GM12864 (cell line): ENCODE measurements at regions not wholly inside any gene's neighbourhood (a gene's known extent, or its start where the extent isn't known, plus 50 kb on each side); places are given as distances from the start of the nearest gene placed in this dataset.

Experiments used
- DNase-seq: peaks from one replicate; pipeline ENCODE4 v3.0.0-alpha.2; 2011; ENCODE audit warnings: low read depth
- H3K4me3 ChIP-seq: 2 replicates; pipeline ENCODE4 v1.5.1; 2011; ENCODE audit warnings: mild to moderate bottlenecking, low read depth, low read length, control low read depth
- TF ChIP-seq, protein P1 (sequence below): IDR thresholded peaks from 2 replicates; pipeline ENCODE4 v1.5.1; 2011; ENCODE audit warnings: low read depth, mild to moderate bottlenecking, moderate library complexity, low read length, control low read depth, inconsistent platforms; ENCODE audit errors: missing control alignments

GRCh38 chr6:14354919-14355572 is 237.5 kb downstream of the CD83 start:
- TF ChIP-seq, protein P1, sequence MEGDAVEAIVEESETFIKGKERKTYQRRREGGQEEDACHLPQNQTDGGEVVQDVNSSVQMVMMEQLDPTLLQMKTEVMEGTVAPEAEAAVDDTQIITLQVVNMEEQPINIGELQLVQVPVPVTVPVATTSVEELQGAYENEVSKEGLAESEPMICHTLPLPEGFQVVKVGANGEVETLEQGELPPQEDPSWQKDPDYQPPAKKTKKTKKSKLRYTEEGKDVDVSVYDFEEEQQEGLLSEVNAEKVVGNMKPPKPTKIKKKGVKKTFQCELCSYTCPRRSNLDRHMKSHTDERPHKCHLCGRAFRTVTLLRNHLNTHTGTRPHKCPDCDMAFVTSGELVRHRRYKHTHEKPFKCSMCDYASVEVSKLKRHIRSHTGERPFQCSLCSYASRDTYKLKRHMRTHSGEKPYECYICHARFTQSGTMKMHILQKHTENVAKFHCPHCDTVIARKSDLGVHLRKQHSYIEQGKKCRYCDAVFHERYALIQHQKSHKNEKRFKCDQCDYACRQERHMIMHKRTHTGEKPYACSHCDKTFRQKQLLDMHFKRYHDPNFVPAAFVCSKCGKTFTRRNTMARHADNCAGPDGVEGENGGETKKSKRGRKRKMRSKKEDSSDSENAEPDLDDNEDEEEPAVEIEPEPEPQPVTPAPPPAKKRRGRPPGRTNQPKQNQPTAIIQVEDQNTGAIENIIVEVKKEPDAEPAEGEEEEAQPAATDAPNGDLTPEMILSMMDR: no peak
- no peak overlapping the region for H3K4me3 ChIP-seq
- DNase-seq: no peak

DNA sequence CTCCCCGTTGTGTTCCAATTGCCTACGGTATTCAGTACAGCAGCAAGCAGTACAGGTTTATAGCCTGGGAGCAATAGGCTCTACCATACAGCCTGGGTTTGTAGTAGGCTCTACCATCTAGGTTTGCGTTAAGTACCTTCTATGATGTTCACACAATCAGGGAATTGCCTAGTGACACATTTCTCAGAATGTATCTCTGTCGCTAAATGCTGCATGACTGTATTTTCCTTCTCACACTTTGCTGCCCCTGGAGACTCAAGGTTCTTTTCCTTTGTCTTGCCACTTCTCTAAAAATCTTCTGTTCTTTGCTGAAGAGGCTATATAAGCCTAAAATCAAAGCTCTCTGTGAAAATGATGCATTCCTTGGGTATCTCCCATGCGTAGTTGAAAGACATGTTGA is 241.9 kb downstream of the CD83 start:
- DNase-seq: no peak
- H3K4me3 ChIP-seq: no peak overlapping the region
- TF ChIP-seq, protein P1: no peak

DNA sequence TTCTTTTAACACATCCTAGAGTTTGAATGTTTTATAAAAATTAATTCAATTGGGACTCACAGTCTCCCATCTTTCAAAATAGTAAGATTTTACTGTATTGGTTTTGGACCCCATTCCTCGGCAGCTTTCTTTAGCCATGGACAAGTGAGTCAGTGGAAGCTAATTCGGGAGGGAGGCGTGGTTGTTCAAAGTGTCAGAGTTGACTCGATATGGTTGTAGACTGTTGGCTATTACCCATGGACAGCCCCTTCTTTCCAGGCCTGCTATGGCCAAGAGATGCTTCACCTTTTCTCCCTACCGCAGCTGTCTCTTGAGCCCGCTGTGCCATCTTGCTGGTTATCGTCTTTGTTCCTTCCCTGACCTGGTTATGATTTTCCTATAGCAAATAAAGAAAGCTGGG is 243.0 kb downstream of the CD83 start:
- DNase-seq: no peak

DNA sequence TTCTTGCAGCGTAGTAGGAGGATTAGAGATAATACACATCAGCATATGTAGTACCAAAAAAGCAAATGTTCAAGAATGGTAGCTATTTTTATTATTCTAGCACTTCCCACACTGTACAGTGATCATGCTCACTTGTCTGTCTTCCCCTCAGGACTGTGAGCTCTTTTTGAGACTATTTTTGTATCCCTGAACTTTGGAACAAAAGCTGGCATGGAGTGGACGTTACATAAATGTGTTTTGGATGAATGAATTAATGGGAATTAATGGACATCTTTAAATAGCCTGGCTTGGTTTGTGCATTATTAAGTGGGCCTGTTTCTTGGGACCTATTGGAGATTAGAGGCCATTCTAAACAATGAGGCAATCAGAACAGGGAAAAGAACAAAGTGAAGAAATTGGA is 243.7 kb downstream of the CD83 start:
- TF ChIP-seq, protein P1: no peak
- H3K4me3 ChIP-seq: no peak overlapping the region
- no peak for DNase-seq

More for the DNA sequence above, 243.0 kb downstream of the CD83 start:
- H3K4me3 ChIP-seq: no peak overlapping the region
- TF ChIP-seq, protein P1: no peak

DNA sequence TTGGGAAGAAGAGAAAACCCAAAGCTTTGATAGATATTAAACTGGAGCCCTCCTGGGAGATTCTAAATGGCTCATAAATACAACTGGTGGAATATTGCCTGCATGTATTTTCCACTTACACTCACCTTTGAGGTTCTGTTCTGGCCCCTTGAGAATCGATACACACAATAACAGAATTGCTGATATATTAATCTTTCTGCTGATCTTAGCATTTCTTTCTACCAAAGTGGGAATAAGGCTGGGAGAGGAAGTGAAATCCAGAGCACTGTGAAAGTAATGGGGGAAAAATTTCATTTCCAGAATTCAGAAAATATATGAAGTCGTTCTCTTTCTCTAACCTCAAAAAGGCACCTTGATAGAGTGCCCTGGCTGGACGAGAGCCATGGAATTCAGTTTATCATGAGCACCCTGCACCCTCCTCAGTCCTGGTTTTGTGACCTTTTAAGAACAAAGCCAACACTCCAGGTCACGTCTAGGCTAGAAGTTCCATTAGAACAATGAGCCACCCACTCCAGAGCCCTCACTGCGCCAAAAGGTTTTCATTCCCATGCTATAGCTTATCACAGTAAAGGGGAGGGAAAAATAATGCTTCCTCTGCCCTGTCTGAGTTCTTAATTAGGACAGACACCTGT is 244.5 kb downstream of the CD83 start:
- DNase-seq: no peak
- H3K4me3 ChIP-seq: no peak overlapping the region
- TF ChIP-seq, protein P1: no peak

DNA sequence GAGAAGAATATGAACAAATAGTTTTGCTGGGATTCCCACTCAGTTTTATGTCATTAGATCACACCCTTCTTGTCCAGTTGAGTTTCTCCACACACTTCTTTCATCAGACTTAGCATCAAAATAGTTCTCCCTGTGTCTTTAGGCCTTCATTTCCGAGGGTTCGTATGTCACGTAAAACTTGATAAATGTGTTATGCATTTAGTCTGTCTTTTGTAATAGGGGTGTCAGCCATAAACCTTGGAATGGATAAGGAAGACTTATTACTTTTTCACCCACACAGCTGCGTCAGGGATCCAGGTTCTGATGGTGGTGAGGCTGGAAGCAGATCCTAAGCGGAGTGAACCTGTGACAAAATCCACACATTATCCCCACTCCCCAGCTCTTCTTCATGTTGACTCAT is 246.8 kb downstream of the CD83 start:
- no peak overlapping the region for H3K4me3 ChIP-seq
- TF ChIP-seq, protein P1: no peak
- DNase-seq: no peak

DNA sequence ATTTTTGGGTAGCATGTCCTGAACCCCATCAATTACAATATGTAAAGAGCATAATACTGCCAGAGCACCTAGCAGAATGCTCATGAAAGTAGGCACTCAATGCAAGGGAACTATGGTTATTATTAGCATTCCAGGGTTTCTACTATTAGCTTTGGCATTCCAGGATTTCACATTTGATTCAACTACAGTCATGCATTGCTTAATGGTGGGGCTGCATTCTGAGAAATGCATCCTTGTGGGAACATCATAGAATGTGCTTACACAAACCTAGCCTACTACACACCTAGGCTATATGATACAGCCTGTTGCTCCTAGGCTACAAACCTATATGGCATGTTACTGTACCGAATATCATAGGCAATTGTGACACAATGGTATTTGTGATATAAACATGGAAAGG is 247.8 kb downstream of the CD83 start:
- TF ChIP-seq, protein P1: no peak
- DNase-seq: no peak

More for the DNA sequence above, 247.8 kb downstream of the CD83 start:
- no peak overlapping the region for H3K4me3 ChIP-seq
